ENCODE measurements at regions not wholly inside any gene's neighbourhood (a gene's known extent, or its start where the extent isn't known, plus 50 kb on each side); places are given as distances from the start of the nearest gene placed in this dataset.

DNA sequence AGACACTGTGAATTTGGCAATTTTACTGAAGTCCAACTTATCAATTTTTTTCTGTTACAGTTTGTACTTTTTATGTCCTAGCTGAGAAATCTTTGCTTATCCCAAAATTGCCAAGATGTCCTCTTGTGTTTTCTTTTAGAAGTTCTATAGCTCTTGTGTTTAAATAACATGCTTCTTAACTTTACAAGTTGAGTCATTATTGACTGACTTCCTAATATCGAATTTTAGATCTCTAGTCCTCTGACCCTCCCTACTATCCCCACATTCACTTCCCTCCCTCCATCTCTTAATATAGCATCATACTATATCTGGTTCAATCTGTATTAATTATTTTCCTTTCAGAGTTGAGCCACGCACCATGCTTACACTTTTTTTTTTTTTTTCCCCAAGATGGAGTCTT, 61.9 kb downstream of the MRPL32 start (continued):
- TF ChIP-seq, protein P1, sequence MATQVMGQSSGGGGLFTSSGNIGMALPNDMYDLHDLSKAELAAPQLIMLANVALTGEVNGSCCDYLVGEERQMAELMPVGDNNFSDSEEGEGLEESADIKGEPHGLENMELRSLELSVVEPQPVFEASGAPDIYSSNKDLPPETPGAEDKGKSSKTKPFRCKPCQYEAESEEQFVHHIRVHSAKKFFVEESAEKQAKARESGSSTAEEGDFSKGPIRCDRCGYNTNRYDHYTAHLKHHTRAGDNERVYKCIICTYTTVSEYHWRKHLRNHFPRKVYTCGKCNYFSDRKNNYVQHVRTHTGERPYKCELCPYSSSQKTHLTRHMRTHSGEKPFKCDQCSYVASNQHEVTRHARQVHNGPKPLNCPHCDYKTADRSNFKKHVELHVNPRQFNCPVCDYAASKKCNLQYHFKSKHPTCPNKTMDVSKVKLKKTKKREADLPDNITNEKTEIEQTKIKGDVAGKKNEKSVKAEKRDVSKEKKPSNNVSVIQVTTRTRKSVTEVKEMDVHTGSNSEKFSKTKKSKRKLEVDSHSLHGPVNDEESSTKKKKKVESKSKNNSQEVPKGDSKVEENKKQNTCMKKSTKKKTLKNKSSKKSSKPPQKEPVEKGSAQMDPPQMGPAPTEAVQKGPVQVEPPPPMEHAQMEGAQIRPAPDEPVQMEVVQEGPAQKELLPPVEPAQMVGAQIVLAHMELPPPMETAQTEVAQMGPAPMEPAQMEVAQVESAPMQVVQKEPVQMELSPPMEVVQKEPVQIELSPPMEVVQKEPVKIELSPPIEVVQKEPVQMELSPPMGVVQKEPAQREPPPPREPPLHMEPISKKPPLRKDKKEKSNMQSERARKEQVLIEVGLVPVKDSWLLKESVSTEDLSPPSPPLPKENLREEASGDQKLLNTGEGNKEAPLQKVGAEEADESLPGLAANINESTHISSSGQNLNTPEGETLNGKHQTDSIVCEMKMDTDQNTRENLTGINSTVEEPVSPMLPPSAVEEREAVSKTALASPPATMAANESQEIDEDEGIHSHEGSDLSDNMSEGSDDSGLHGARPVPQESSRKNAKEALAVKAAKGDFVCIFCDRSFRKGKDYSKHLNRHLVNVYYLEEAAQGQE (IDR thresholded peaks at IDR 0.05; ENCODE audit: unreplicated experiment) = no peak
- TF ChIP-seq ZNF331 (CRISPR knock-in tag; IDR thresholded peaks at IDR 0.05; ENCODE audit: low read depth) (no peak), NANOG (IDR thresholded peaks at IDR 0.05; ENCODE audit: borderline replicate concordance) (no peak), EZH2 (IDR thresholded peaks at IDR 0.05; ENCODE audit: low read depth, unreplicated experiment) (no peak)
- TF ChIP-seq, protein P2, sequence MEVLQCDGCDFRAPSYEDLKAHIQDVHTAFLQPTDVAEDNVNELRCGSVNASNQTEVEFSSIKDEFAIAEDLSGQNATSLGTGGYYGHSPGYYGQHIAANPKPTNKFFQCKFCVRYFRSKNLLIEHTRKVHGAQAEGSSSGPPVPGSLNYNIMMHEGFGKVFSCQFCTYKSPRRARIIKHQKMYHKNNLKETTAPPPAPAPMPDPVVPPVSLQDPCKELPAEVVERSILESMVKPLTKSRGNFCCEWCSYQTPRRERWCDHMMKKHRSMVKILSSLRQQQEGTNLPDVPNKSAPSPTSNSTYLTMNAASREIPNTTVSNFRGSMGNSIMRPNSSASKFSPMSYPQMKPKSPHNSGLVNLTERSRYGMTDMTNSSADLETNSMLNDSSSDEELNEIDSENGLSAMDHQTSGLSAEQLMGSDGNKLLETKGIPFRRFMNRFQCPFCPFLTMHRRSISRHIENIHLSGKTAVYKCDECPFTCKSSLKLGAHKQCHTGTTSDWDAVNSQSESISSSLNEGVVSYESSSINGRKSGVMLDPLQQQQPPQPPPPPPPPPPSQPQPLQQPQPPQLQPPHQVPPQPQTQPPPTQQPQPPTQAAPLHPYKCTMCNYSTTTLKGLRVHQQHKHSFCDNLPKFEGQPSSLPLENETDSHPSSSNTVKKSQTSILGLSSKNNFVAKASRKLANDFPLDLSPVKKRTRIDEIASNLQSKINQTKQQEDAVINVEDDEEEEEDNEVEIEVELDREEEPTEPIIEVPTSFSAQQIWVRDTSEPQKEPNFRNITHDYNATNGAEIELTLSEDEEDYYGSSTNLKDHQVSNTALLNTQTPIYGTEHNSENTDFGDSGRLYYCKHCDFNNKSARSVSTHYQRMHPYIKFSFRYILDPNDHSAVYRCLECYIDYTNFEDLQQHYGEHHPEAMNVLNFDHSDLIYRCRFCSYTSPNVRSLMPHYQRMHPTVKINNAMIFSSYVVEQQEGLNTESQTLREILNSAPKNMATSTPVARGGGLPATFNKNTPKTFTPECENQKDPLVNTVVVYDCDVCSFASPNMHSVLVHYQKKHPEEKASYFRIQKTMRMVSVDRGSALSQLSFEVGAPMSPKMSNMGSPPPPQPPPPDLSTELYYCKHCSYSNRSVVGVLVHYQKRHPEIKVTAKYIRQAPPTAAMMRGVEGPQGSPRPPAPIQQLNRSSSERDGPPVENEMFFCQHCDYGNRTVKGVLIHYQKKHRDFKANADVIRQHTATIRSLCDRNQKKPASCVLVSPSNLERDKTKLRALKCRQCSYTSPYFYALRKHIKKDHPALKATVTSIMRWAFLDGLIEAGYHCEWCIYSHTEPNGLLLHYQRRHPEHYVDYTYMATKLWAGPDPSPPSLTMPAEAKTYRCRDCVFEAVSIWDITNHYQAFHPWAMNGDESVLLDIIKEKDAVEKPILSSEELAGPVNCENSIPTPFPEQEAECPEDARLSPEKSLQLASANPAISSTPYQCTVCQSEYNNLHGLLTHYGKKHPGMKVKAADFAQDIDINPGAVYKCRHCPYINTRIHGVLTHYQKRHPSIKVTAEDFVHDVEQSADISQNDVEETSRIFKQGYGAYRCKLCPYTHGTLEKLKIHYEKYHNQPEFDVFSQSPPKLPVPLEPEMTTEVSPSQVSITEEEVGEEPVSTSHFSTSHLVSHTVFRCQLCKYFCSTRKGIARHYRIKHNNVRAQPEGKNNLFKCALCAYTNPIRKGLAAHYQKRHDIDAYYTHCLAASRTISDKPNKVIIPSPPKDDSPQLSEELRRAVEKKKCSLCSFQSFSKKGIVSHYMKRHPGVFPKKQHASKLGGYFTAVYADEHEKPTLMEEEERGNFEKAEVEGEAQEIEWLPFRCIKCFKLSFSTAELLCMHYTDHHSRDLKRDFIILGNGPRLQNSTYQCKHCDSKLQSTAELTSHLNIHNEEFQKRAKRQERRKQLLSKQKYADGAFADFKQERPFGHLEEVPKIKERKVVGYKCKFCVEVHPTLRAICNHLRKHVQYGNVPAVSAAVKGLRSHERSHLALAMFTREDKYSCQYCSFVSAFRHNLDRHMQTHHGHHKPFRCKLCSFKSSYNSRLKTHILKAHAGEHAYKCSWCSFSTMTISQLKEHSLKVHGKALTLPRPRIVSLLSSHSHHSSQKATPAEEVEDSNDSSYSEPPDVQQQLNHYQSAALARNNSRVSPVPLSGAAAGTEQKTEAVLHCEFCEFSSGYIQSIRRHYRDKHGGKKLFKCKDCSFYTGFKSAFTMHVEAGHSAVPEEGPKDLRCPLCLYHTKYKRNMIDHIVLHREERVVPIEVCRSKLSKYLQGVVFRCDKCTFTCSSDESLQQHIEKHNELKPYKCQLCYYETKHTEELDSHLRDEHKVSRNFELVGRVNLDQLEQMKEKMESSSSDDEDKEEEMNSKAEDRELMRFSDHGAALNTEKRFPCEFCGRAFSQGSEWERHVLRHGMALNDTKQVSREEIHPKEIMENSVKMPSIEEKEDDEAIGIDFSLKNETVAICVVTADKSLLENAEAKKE (CRISPR knock-in tag; IDR thresholded peaks at IDR 0.05) = no peak
- TF ChIP-seq, protein P3, sequence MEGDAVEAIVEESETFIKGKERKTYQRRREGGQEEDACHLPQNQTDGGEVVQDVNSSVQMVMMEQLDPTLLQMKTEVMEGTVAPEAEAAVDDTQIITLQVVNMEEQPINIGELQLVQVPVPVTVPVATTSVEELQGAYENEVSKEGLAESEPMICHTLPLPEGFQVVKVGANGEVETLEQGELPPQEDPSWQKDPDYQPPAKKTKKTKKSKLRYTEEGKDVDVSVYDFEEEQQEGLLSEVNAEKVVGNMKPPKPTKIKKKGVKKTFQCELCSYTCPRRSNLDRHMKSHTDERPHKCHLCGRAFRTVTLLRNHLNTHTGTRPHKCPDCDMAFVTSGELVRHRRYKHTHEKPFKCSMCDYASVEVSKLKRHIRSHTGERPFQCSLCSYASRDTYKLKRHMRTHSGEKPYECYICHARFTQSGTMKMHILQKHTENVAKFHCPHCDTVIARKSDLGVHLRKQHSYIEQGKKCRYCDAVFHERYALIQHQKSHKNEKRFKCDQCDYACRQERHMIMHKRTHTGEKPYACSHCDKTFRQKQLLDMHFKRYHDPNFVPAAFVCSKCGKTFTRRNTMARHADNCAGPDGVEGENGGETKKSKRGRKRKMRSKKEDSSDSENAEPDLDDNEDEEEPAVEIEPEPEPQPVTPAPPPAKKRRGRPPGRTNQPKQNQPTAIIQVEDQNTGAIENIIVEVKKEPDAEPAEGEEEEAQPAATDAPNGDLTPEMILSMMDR (conservative IDR thresholded peaks at IDR 0.05; ENCODE audit: low read depth in 2 of 2) = no peak
